ENCODE measurements at regions not wholly inside any gene's neighbourhood (a gene's known extent, or its start where the extent isn't known, plus 50 kb on each side); places are given as distances from the start of the nearest gene placed in this dataset.

DNA sequence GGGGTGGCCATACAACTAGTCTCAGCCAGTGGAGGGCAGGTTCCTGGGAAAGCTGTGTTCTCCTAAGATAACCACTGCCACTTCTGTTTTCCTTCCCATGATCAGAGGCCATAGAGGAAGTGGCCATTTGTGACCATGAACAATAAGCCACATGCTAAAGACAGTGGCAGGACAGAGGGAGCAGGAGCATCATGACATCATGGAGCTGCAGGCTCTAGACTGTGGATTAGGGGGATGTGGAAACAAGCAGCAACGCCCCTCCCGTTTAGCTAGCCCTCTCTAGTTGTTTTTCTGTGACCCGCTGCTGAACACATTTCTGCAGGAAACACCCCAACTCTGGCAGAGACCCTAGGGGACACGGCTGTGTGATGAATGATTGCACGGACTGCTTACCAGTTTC is 195.0 kb upstream of the NECTIN1 start:
- Histone ChIP-seq H3K9me3 (replicated peaks; ENCODE audit: control insufficient read depth, insufficient read depth, low read depth, low read length) (no peaks in the 10 kb centered on the region), H3K27ac (ENCODE audit: extremely low read depth, low read depth, low read length) (no peak overlapping the region), H3K4me3 (no peak overlapping the region), H3K4me2 (ENCODE audit: insufficient read depth, low read length) (no peak overlapping the region), H3K27me3 (ENCODE audit: control insufficient read depth in 2 of 2, insufficient read depth in 2 of 2, low read length in 2 of 2) (peaks cover 7 to 36% of the 10 kb centered on the region in 2 experiments; a peak in 4 of 5 replicates), H4K20me1 (replicated peaks; ENCODE audit: control insufficient read depth, insufficient read depth, low read length) (no peaks in the 10 kb centered on the region; the same call in 1 of the 2 replicates), H3K4me1 (replicated peaks in 1 of 2; ENCODE audit: control insufficient read depth in 2 of 2, insufficient read depth in 2 of 2, low read length in 2 of 2) (no peaks in the 10 kb centered on the region), H3K36me3 (ENCODE audit: control insufficient read depth, insufficient read depth, low read length) (no peaks in the 10 kb centered on the region), H3K79me2 (ENCODE audit: control insufficient read depth, insufficient read depth, low read length) (no peaks in the 10 kb centered on the region), H2AFZ (ENCODE audit: low read depth, low read length) (no peak overlapping the region), H3K9me1 (ENCODE audit: control insufficient read depth, insufficient read depth, low read length) (no peaks in the 10 kb centered on the region), H3K9ac (ENCODE audit: insufficient read depth in 1 of 2, low read depth in 2 of 2, low read length in 2 of 2) (no peak overlapping the region)
- ChIA-PET CTCF (ENCODE audit: low intra/inter-chr PET ratio) (no interaction called here), POLR2A (no interaction called here)
- no peak for ATAC-seq
- WGBS (ENCODE audit: insufficient coverage, low coverage, missing lambda C conversion rate) = 0% methylated on average over 5 of the region's 5 CpGs
- no peak for DNase-seq (ENCODE audit: extremely low read depth in 1 of 4, low spot score in 3 of 4)
- FAIRE-seq = no peak
- intact Hi-C loops (cut with micrococcal nuclease) = no loop called here
- in situ Hi-C loops (cut with MboI) = no loop called here
- no TSS peak for BruUV-seq (replicated peaks)
- TF ChIP-seq, protein P1, sequence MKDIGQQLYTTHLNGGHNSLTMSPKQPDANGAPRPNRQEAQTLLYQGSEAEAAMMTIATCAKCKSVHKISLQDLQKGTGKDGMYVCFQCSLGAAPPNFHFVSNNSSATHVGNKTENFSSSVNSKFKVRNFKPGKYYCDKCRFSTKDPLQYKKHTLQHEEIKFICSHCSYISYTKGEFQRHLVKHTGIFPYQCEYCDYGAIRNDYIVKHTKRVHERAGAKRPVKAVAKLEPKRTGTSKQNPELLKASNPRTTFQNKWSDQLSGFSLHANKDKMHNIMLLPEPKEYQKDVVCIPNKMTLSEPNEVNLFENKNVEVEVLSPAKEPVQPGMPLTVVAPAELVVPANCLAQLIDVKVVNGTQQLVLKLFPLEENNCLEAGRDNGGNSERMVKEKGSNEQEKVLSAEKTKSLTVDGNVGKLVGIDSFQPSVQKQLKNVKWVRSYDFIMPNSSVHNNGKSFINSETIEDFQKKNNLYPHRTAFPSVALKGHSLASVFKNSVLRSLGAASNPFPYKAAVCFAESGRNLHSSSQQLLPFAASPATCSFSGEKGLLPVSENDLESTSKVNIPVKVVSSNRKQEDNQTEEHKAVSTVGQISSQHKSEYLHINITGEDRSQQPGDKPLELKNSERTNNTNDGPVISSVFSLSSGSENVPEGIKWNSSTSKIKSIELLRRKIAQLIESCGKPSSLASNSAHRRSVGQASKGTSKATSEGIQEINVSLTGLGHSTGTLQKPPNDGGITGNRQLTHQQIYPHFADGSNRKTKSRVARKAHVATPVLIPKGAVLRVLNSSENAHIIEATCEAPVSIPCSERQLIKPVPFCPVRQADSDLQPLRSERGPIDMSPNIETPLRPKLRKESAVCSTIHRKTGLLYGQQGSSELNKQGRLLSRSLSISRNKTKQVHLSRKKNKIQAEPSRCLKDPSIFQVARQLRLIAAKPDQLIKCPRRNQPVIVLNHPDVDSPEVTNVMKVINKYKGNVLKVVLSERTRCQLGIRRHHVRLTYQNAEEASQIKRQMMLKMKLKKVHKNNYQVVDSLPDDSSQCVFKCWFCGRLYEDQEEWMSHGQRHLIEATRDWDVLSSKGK (CRISPR knock-in tag; IDR thresholded peaks at IDR 0.05) = no peak
- TF ChIP-seq MYNN (IDR thresholded peaks at IDR 0.05) = no peak
- no peak for TF ChIP-seq MYNN (CRISPR knock-in tag; IDR thresholded peaks at IDR 0.05)
- TF ChIP-seq, protein P2, sequence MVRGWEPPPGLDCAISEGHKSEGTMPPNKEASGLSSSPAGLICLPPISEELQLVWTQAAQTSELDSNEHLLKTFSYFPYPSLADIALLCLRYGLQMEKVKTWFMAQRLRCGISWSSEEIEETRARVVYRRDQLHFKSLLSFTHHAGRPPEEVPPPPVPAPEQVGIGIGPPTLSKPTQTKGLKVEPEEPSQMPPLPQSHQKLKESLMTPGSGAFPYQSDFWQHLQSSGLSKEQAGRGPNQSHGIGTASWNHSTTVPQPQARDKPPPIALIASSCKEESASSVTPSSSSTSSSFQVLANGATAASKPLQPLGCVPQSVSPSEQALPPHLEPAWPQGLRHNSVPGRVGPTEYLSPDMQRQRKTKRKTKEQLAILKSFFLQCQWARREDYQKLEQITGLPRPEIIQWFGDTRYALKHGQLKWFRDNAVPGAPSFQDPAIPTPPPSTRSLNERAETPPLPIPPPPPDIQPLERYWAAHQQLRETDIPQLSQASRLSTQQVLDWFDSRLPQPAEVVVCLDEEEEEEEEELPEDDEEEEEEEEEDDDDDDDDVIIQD (CRISPR knock-in tag; IDR thresholded peaks at IDR 0.05) = no peak
- TF ChIP-seq, protein P3, sequence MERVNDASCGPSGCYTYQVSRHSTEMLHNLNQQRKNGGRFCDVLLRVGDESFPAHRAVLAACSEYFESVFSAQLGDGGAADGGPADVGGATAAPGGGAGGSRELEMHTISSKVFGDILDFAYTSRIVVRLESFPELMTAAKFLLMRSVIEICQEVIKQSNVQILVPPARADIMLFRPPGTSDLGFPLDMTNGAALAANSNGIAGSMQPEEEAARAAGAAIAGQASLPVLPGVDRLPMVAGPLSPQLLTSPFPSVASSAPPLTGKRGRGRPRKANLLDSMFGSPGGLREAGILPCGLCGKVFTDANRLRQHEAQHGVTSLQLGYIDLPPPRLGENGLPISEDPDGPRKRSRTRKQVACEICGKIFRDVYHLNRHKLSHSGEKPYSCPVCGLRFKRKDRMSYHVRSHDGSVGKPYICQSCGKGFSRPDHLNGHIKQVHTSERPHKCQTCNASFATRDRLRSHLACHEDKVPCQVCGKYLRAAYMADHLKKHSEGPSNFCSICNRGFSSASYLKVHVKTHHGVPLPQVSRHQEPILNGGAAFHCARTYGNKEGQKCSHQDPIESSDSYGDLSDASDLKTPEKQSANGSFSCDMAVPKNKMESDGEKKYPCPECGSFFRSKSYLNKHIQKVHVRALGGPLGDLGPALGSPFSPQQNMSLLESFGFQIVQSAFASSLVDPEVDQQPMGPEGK (CRISPR knock-in tag; IDR thresholded peaks at IDR 0.05; ENCODE audit: borderline replicate concordance) = no peak
- TF ChIP-seq, protein P4, sequence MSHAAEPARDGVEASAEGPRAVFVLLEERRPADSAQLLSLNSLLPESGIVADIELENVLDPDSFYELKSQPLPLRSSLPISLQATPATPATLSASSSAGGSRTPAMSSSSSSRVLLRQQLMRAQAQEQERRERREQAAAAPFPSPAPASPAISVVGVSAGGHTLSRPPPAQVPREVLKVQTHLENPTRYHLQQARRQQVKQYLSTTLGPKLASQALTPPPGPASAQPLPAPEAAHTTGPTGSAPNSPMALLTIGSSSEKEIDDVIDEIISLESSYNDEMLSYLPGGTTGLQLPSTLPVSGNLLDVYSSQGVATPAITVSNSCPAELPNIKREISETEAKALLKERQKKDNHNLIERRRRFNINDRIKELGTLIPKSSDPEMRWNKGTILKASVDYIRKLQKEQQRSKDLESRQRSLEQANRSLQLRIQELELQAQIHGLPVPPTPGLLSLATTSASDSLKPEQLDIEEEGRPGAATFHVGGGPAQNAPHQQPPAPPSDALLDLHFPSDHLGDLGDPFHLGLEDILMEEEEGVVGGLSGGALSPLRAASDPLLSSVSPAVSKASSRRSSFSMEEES (CRISPR knock-in tag; IDR thresholded peaks at IDR 0.05) = no peak
- no peak for TF ChIP-seq CBX2 (IDR thresholded peaks at IDR 0.05; ENCODE audit: insufficient read depth, low read length, poor library complexity, severe bottlenecking)
- no peak for TF ChIP-seq RAD51 (IDR thresholded peaks at IDR 0.05; ENCODE audit: borderline replicate concordance, low read depth)
- TF ChIP-seq BDP1 (IDR thresholded peaks at IDR 0.05; ENCODE audit: insufficient read depth, insufficient read length) = no peak
- no peak for TF ChIP-seq CEBPB (tag; IDR thresholded peaks at IDR 0.05)
- TF ChIP-seq HOXB6 (CRISPR knock-in tag; IDR thresholded peaks at IDR 0.05; ENCODE audit: borderline replicate concordance) = no peak
- no peak for TF ChIP-seq ZNF778 (CRISPR knock-in tag; IDR thresholded peaks at IDR 0.05)
- TF ChIP-seq, protein P5, sequence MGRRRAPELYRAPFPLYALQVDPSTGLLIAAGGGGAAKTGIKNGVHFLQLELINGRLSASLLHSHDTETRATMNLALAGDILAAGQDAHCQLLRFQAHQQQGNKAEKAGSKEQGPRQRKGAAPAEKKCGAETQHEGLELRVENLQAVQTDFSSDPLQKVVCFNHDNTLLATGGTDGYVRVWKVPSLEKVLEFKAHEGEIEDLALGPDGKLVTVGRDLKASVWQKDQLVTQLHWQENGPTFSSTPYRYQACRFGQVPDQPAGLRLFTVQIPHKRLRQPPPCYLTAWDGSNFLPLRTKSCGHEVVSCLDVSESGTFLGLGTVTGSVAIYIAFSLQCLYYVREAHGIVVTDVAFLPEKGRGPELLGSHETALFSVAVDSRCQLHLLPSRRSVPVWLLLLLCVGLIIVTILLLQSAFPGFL (CRISPR knock-in tag; IDR thresholded peaks at IDR 0.05) = no peak
- TF ChIP-seq PHF8 (IDR thresholded peaks at IDR 0.05; ENCODE audit: borderline replicate concordance, low read length) = no peak

Data from K562 (cell line).